GM12865 (cell line): ENCODE measurements at regions not wholly inside any gene's neighbourhood (a gene's known extent, or its start where the extent isn't known, plus 50 kb on each side); places are given as distances from the start of the nearest gene placed in this dataset.

Source experiments
- DNase-seq: peaks from one replicate; pipeline ENCODE4 v3.0.0; 2010; ENCODE audit warnings: low read depth
- H3K4me3 ChIP-seq: 2 replicates; pipeline ENCODE4 v1.5.1; 2011; ENCODE audit warnings: mild to moderate bottlenecking, low read depth, low read length, control low read depth
- TF ChIP-seq, protein P1 (sequence below): IDR thresholded peaks from 2 replicates; pipeline ENCODE4 v1.5.1; 2011; ENCODE audit warnings: low read length, control low read depth, low read depth, inconsistent platforms; ENCODE audit not compliant: insufficient read depth; ENCODE audit errors: missing control alignments

- H3K4me3 ChIP-seq = no peak overlapping the region
- TF ChIP-seq, protein P1, sequence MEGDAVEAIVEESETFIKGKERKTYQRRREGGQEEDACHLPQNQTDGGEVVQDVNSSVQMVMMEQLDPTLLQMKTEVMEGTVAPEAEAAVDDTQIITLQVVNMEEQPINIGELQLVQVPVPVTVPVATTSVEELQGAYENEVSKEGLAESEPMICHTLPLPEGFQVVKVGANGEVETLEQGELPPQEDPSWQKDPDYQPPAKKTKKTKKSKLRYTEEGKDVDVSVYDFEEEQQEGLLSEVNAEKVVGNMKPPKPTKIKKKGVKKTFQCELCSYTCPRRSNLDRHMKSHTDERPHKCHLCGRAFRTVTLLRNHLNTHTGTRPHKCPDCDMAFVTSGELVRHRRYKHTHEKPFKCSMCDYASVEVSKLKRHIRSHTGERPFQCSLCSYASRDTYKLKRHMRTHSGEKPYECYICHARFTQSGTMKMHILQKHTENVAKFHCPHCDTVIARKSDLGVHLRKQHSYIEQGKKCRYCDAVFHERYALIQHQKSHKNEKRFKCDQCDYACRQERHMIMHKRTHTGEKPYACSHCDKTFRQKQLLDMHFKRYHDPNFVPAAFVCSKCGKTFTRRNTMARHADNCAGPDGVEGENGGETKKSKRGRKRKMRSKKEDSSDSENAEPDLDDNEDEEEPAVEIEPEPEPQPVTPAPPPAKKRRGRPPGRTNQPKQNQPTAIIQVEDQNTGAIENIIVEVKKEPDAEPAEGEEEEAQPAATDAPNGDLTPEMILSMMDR = no peak
- no peak for DNase-seq
Measured at GRCh38 chr6:18978337-18979128, 591.4 kb downstream of the RNF144B start.

- H3K4me3 ChIP-seq = no peak overlapping the region
- no peak for DNase-seq
- TF ChIP-seq, protein P1 = no peak
Measured at GRCh38 chr6:18985061-18985460, 597.9 kb downstream of the RNF144B start.

- H3K4me3 ChIP-seq = no peak overlapping the region
- no peak for DNase-seq
- TF ChIP-seq, protein P1 = no peak
Measured at GRCh38 chr6:18985996-18986395, 598.8 kb downstream of the RNF144B start.

DNA sequence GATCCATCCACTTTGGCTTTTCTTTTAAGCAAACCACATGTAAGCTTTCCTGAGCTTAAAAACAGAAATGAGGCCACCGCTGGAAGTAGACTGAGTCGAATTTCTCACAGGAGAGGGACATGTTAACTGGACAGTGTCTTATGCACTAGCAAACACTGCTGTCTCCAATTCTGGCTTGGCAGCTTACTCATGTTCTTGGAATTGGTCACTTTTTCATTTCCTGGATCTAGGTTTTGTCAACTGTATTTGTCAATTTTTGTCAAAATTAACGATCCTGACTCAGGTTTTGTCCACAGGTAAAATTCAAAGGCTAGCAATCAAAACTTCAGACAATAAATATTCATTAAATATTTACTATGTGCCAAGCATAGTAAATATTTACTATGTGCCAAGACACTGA, 601.5 kb downstream of the RNF144B start:
- TF ChIP-seq, protein P1 = no peak
- no peak for DNase-seq
- H3K4me3 ChIP-seq = no peak overlapping the region

GRCh38 chr6:18990059-18990978, 603.2 kb downstream of the RNF144B start:
- no peak overlapping the region for H3K4me3 ChIP-seq
- TF ChIP-seq, protein P1 = peak; percentile 62
- peak; percentile 60 for DNase-seq

GRCh38 chr6:18997375-18997826, 610.3 kb downstream of the RNF144B start:
- no peak overlapping the region for H3K4me3 ChIP-seq
- TF ChIP-seq, protein P1 = peak; percentile 61
- peak; percentile 52 for DNase-seq
